ENCODE measurements at regions not wholly inside any gene's neighbourhood (a gene's known extent, or its start where the extent isn't known, plus 50 kb on each side); places are given as distances from the start of the nearest gene placed in this dataset.

DNA sequence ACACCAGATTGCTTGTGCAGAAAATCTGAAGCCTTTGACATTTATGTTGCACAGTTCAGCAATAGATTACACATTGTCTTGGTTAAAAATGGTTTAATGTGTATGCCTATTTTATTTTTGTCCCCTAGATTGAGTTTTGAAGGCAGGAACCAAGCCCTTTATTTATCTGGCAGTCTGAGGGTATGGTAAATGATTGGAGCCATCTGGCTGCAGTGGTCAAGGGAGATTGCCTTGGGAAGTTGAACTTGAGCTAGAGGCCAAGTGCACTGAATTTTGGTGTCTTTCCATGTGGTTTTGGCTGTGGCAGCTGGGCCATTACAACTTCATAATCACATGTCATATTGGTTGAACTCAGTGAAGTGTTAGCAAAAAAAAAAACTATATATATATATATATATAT is 248.7 kb upstream of the C2CD4B start:
- TF ChIP-seq, protein P1, sequence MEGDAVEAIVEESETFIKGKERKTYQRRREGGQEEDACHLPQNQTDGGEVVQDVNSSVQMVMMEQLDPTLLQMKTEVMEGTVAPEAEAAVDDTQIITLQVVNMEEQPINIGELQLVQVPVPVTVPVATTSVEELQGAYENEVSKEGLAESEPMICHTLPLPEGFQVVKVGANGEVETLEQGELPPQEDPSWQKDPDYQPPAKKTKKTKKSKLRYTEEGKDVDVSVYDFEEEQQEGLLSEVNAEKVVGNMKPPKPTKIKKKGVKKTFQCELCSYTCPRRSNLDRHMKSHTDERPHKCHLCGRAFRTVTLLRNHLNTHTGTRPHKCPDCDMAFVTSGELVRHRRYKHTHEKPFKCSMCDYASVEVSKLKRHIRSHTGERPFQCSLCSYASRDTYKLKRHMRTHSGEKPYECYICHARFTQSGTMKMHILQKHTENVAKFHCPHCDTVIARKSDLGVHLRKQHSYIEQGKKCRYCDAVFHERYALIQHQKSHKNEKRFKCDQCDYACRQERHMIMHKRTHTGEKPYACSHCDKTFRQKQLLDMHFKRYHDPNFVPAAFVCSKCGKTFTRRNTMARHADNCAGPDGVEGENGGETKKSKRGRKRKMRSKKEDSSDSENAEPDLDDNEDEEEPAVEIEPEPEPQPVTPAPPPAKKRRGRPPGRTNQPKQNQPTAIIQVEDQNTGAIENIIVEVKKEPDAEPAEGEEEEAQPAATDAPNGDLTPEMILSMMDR (IDR thresholded peaks at IDR 0.05; ENCODE audit: insufficient read depth, low read depth, low read length), result no peak
- no peak for TF ChIP-seq EZH2 (IDR thresholded peaks at IDR 0.05; ENCODE audit: insufficient read depth, low read length)
